ENCODE measurements at regions not wholly inside any gene's neighbourhood (a gene's known extent, or its start where the extent isn't known, plus 50 kb on each side); places are given as distances from the start of the nearest gene placed in this dataset.
"Not testable (repeated sequence)": the region's sequence is repeated elsewhere in the genome, so short reads cannot be mapped to it uniquely, and the experiment has no call there.

GRCh38 chr13:69264362-69265334 lies 843.0 kb upstream of the ATXN8OS start:
- Histone ChIP-seq H3K27me3 (ENCODE audit: control insufficient read depth, insufficient read depth, low read length) (no peaks in the 10 kb centered on the region), H3K36me3 (ENCODE audit: control insufficient read depth, insufficient read depth, low read length) (no peaks in the 10 kb centered on the region), H3K4me3 (ENCODE audit: low read depth, low read length) (no peak overlapping the region)
- no peak for FAIRE-seq
- TF ChIP-seq CTCF (IDR thresholded peaks at IDR 0.05; ENCODE audit: insufficient read depth, low read length, severe bottlenecking), result no peak
- no peak for DNase-seq (ENCODE audit: low read depth)

- TF ChIP-seq CTCF (IDR thresholded peaks at IDR 0.05; ENCODE audit: insufficient read depth, low read length, severe bottlenecking), result no peak
- no peaks in the 10 kb centered on the region for H3K27me3 ChIP-seq (ENCODE audit: control insufficient read depth, insufficient read depth, low read length)
- DNase-seq (ENCODE audit: low read depth), result no peak
- no peaks in the 10 kb centered on the region for H3K36me3 ChIP-seq (ENCODE audit: control insufficient read depth, insufficient read depth, low read length)
- H3K4me3 ChIP-seq (ENCODE audit: low read depth, low read length), result no peak overlapping the region
- no peak for FAIRE-seq
Observed at GRCh38 chr13:69243366-69243765, 864.3 kb upstream of the ATXN8OS start.

- Histone ChIP-seq H3K27me3 (ENCODE audit: control insufficient read depth, insufficient read depth, low read length) (no peaks in the 10 kb centered on the region), H3K4me3 (ENCODE audit: low read depth, low read length) (no peak overlapping the region), H3K36me3 (ENCODE audit: control insufficient read depth, insufficient read depth, low read length) (no peaks in the 10 kb centered on the region)
- DNase-seq (ENCODE audit: low read depth) (no peak), FAIRE-seq (no peak)
- TF ChIP-seq CTCF (IDR thresholded peaks at IDR 0.05; ENCODE audit: insufficient read depth, low read length, severe bottlenecking), result no peak
Observed at GRCh38 chr13:69234171-69234570, 873.5 kb upstream of the ATXN8OS start.

- no peak for DNase-seq (ENCODE audit: low read depth)
- no peaks in the 10 kb centered on the region for H3K27me3 ChIP-seq (ENCODE audit: control insufficient read depth, insufficient read depth, low read length)
- no peak overlapping the region for H3K4me3 ChIP-seq (ENCODE audit: low read depth, low read length)
- no peaks in the 10 kb centered on the region for H3K36me3 ChIP-seq (ENCODE audit: control insufficient read depth, insufficient read depth, low read length)
- TF ChIP-seq CTCF (IDR thresholded peaks at IDR 0.05; ENCODE audit: insufficient read depth, low read length, severe bottlenecking), result no peak
- FAIRE-seq, result no peak
Observed at GRCh38 chr13:69226427-69226826, 881.2 kb upstream of the ATXN8OS start.

GRCh38 chr13:69221633-69222498 lies 885.8 kb upstream of the ATXN8OS start:
- FAIRE-seq; H3K27me3 ChIP-seq (ENCODE audit: control insufficient read depth, insufficient read depth, low read length); DNase-seq (ENCODE audit: low read depth); H3K4me3 ChIP-seq (ENCODE audit: low read depth, low read length); H3K36me3 ChIP-seq (ENCODE audit: control insufficient read depth, insufficient read depth, low read length): not testable (repeated sequence)

- Histone ChIP-seq H3K36me3 (ENCODE audit: control insufficient read depth, insufficient read depth, low read length) (no peaks in the 10 kb centered on the region), H3K4me3 (ENCODE audit: low read depth, low read length) (no peak overlapping the region), H3K27me3 (ENCODE audit: control insufficient read depth, insufficient read depth, low read length) (no peaks in the 10 kb centered on the region)
- FAIRE-seq, result no peak
- no peak for DNase-seq (ENCODE audit: low read depth)
- TF ChIP-seq CTCF (IDR thresholded peaks at IDR 0.05; ENCODE audit: insufficient read depth, low read length, severe bottlenecking), result no peak
Observed at GRCh38 chr13:69213396-69213795, 894.2 kb upstream of the ATXN8OS start.
